ENCODE measurements at regions not wholly inside any gene's neighbourhood (a gene's known extent, or its start where the extent isn't known, plus 50 kb on each side); places are given as distances from the start of the nearest gene placed in this dataset.

DNA sequence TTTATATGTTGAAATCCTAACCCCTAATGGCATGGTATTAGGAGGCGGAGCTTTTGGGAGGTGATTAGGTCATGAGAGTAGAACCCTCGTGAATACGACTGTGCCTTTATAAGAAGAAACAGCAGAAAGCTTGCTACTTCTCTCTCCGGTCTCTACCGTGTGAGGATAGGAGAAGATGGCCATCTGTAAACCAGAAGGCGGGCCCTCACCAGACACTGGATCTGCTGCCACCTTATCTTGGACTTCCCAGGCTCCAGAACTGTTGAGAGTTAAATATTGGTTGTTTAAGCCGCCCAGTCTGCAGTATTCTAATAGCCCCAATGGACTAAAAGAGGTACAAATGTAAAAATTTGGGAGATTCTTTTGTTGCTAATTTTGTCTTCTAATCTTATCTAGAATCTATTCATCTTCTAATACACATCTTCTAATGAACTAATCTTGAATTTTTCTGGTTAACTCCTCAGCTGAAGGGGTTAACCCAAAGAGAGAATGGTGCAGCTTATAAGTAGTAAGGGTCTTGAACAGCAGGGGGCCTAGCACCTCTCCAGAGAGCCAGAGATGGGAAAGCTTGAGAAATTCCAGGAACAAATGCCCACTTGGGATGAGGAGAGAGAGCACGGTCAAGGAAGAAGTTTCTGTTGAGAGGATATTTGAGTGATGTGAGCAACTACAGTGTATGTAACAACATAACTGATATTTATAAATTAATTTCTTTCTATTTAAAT, 264.0 kb upstream of the GRIP1 start:
- no peak for TF ChIP-seq CTCF (IDR thresholded peaks at IDR 0.05; ENCODE audit: extremely low read depth, insufficient read depth, missing control alignments)
- DNase-seq (ENCODE audit: low spot score), result no peak

DNA sequence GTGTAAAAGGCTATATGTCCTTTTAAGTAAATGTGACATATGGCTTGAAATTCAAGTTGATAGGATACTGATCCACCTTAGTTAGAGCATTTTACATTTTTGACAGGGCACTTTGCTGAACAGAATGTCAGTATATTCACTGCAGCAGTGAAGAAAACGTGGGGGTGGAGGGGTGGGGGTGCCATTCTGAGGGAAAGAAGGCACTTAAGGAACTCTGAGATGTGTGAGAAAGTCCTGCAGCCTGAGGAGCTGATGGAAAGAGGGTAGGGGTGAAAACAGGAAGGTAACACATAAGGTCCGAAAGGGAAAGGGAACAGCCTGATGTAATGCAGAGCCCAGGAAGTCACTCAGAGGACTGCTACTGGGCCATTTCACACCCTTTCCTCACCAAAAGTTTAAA, 265.5 kb upstream of the GRIP1 start:
- in situ Hi-C loops (cut with MboI; ENCODE audit: low pct_unique_long_range_greater_than_20kb, low sequenced_read_pairs, unreplicated experiment), result no loop called here
- no peak for DNase-seq (ENCODE audit: low spot score)
- TF ChIP-seq CTCF (IDR thresholded peaks at IDR 0.05; ENCODE audit: extremely low read depth, insufficient read depth, missing control alignments), result no peak

More for the DNA sequence above, 264.0 kb upstream of the GRIP1 start:
- in situ Hi-C loops (cut with MboI; ENCODE audit: low pct_unique_long_range_greater_than_20kb, low sequenced_read_pairs, unreplicated experiment), result no loop called here

DNA sequence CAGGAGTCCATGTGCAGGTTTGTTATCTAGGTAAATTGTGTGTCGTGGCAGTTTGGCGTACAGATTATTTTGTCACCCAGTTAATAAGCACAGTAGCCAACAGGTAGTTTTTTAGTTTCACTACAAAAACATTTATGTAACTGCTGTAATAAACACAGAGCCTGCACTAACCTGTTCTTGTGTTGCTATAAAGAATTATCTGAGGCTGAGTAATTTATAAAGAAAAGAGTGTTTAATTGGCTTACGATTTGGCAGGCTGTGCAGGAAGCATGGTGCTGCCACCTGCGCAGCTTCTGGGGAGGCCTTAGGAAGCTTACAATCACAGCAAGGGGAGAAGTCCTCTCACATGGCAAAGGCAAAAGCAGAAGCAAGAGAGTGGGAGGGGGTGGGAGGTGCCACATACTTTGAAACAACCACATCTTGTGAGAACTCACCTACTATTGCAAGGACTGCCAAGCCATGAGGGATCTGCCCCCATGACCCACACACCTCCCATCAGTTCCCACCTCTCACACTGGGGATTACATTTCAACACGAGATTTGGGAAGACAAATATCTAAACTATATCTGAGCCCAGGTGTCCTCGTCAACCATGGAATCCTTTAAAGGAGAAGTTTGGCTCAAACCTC, 266.4 kb upstream of the GRIP1 start:
- TF ChIP-seq CTCF (IDR thresholded peaks at IDR 0.05; ENCODE audit: extremely low read depth, insufficient read depth, missing control alignments), result no peak
- in situ Hi-C loops (cut with MboI; ENCODE audit: low pct_unique_long_range_greater_than_20kb, low sequenced_read_pairs, unreplicated experiment), result no loop called here

GRCh38 chr12:66947119-66947518, 268.2 kb upstream of the GRIP1 start:
- in situ Hi-C loops (cut with MboI; ENCODE audit: low pct_unique_long_range_greater_than_20kb, low sequenced_read_pairs, unreplicated experiment), result no loop called here
- no peak for TF ChIP-seq CTCF (IDR thresholded peaks at IDR 0.05; ENCODE audit: extremely low read depth, insufficient read depth, missing control alignments)
- DNase-seq (ENCODE audit: low spot score), result no peak

More for the DNA sequence above, 266.4 kb upstream of the GRIP1 start:
- DNase-seq (ENCODE audit: low spot score), result no peak

DNA sequence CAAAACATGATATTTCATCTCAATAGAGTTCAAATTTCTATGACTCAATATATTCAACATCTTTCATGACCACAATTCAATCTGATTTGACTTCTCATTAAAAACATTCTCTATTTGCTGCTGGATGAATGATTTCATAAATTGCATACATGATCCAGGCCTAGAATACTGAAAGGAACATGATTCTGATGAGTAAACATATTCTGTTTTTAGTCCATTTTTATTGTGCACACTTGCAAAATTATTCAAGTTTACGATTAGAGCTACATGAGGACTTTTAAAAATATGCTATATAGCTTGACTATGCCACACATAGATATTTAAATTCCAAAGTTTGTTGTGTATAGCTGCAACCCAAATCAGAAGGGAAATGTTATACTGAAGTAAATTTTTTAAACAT, 273.8 kb upstream of the GRIP1 start:
- TF ChIP-seq CTCF (IDR thresholded peaks at IDR 0.05; ENCODE audit: extremely low read depth, insufficient read depth, missing control alignments), result no peak
- in situ Hi-C loops (cut with MboI; ENCODE audit: low pct_unique_long_range_greater_than_20kb, low sequenced_read_pairs, unreplicated experiment), result no loop called here

GRCh38 chr12:66956300-66956699, 277.4 kb upstream of the GRIP1 start:
- no peak for TF ChIP-seq CTCF (IDR thresholded peaks at IDR 0.05; ENCODE audit: extremely low read depth, insufficient read depth, missing control alignments)
- no peak for DNase-seq (ENCODE audit: low spot score)
- in situ Hi-C loops (cut with MboI; ENCODE audit: low pct_unique_long_range_greater_than_20kb, low sequenced_read_pairs, unreplicated experiment), result no loop called here

More for the DNA sequence above, 273.8 kb upstream of the GRIP1 start:
- no peak for DNase-seq (ENCODE audit: low spot score)
